GM20431 (cell line): ENCODE measurements at regions not wholly inside any gene's neighbourhood (a gene's known extent, or its start where the extent isn't known, plus 50 kb on each side); places are given as distances from the start of the nearest gene placed in this dataset.

Experiments used
- in situ Hi-C: fragments of 300-500 bp; cut with MseI, MboI; formaldehyde crosslinking; loops from one replicate; pipeline ENCODE4 v1.15.0; 2020; ENCODE audit warnings: low sequenced_read_pairs; ENCODE audit not compliant: unreplicated experiment

GRCh38 chr1:234942879-234943506, 185.6 kb downstream of the TOMM20 start:
- in situ Hi-C loops = no loop called here

- in situ Hi-C loops = no loop called here
Measured at GRCh38 chr1:234942012-234942332, 186.7 kb downstream of the TOMM20 start.

GRCh38 chr1:234941321-234942011, 187.2 kb downstream of the TOMM20 start:
- in situ Hi-C loops = no loop called here

- in situ Hi-C loops = no loop called here
Measured at GRCh38 chr1:234940841-234941240, 187.8 kb downstream of the TOMM20 start.

- in situ Hi-C loops = no loop called here
Measured at GRCh38 chr1:234938924-234939323, 189.7 kb downstream of the TOMM20 start.

- in situ Hi-C loops = no loop called here
Measured at GRCh38 chr1:234938135-234938534, 190.5 kb downstream of the TOMM20 start.

- in situ Hi-C loops = no loop called here
Measured at GRCh38 chr1:234936612-234937389, 191.8 kb downstream of the TOMM20 start.

GRCh38 chr1:234934611-234935033, 194.0 kb downstream of the TOMM20 start:
- in situ Hi-C loops = no loop called here

- in situ Hi-C loops = no loop called here
Measured at GRCh38 chr1:234933475-234933874, 195.2 kb downstream of the TOMM20 start.

- in situ Hi-C loops = no loop called here
Measured at GRCh38 chr1:234932511-234933430, 195.9 kb downstream of the TOMM20 start.

- in situ Hi-C loops = no loop called here
Measured at GRCh38 chr1:234932106-234932505, 196.5 kb downstream of the TOMM20 start.

GRCh38 chr1:234931404-234931973, 197.1 kb downstream of the TOMM20 start:
- in situ Hi-C loops = no loop called here

GRCh38 chr1:234929369-234929768, 199.3 kb downstream of the TOMM20 start:
- in situ Hi-C loops = no loop called here

- in situ Hi-C loops = no loop called here
Measured at GRCh38 chr1:234928642-234929041, 200.0 kb downstream of the TOMM20 start.

- in situ Hi-C loops = no loop called here
Measured at GRCh38 chr1:234927971-234928640, 200.5 kb downstream of the TOMM20 start.

GRCh38 chr1:234927312-234927970, 201.2 kb downstream of the TOMM20 start:
- in situ Hi-C loops = no loop called here

- in situ Hi-C loops = no loop called here
Measured at GRCh38 chr1:234926559-234927311, 201.9 kb downstream of the TOMM20 start.

- in situ Hi-C loops = no loop called here
Measured at GRCh38 chr1:234926264-234926558, 202.4 kb downstream of the TOMM20 start.
